ENCODE measurements at regions not wholly inside any gene's neighbourhood (a gene's known extent, or its start where the extent isn't known, plus 50 kb on each side); places are given as distances from the start of the nearest gene placed in this dataset.
A peak's percentile ranks its signal among the peaks of the same experiment; 100 is the strongest.

DNA sequence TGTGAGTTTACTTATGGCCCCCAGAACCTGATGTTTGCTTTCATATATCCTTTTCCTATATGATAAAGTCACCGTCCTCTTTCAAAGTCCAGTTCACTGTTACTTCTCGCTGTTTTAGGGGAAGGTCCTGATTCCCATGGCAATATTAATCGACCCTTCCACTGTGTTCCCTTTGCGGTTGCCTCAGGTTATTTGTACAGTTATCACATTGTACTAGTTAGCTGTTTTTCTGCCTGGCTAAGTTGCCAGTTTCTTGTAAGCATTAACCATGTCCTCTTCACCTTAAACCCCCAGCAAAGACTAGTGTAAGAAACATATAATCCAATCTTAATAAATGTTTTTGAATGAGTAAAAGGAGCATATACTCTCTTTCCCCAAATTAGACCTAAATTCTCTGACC lies 115.0 kb upstream of the PPFIA2 start:
- H3K9me3 ChIP-seq (ENCODE audit: low read length) = no peaks in the 10 kb centered on the region
- ChIA-PET POLR2A (no interaction called here), CTCF (no interaction called here)
- H3K27me3 ChIP-seq (ENCODE audit: insufficient read depth, low read length, poor library complexity, severe bottlenecking) = no peaks in the 10 kb centered on the region
- no peak overlapping the region for H3K4me3 Mint-ChIP-seq
- no peaks in the 10 kb centered on the region for H3K36me3 Mint-ChIP-seq
- peaks cover 0 to 2% (median 0%) of the 10 kb centered on the region in 3 donors for H3K4me1 Mint-ChIP-seq
- no peak overlapping the region for H3K27ac Mint-ChIP-seq
- no peak for DNase-seq
- peaks cover 0 to 4% (median 0%) of the 10 kb centered on the region in 5 donors for H3K9me3 Mint-ChIP-seq
- no peaks in the 10 kb centered on the region for H3K27me3 Mint-ChIP-seq
- H3K4me3 ChIP-seq (ENCODE audit: low read length) = no peak overlapping the region
- H3K27ac ChIP-seq (ENCODE audit: low read depth, low read length) = no peak overlapping the region
- no peaks in the 10 kb centered on the region for H3K36me3 ChIP-seq (ENCODE audit: insufficient read depth, low read length)
- no peaks in the 10 kb centered on the region for H3K4me1 ChIP-seq (ENCODE audit: insufficient read depth, low read length)

- H3K36me3 Mint-ChIP-seq = no peaks in the 10 kb centered on the region
- no peaks in the 10 kb centered on the region for H3K27me3 ChIP-seq (ENCODE audit: insufficient read depth, low read length, poor library complexity, severe bottlenecking)
- no peaks in the 10 kb centered on the region for H3K4me1 ChIP-seq (ENCODE audit: insufficient read depth, low read length)
- no peak overlapping the region for H3K4me3 ChIP-seq (ENCODE audit: low read length)
- no peak overlapping the region for H3K27ac ChIP-seq (ENCODE audit: low read depth, low read length)
- no peaks in the 10 kb centered on the region for H3K9me3 ChIP-seq (ENCODE audit: low read length)
- POLR2A ChIA-PET = no interaction called here
- DNase-seq = no peak
- peaks cover 0 to 4% (median 0%) of the 10 kb centered on the region in 5 donors for H3K9me3 Mint-ChIP-seq
- no peak overlapping the region for H3K27ac Mint-ChIP-seq
- no peaks in the 10 kb centered on the region for H3K27me3 Mint-ChIP-seq
- CTCF ChIA-PET = no interaction called here
- H3K4me1 Mint-ChIP-seq = peaks cover 0 to 2% (median 0%) of the 10 kb centered on the region in 3 donors
- no peaks in the 10 kb centered on the region for H3K36me3 ChIP-seq (ENCODE audit: insufficient read depth, low read length)
- no peak overlapping the region for H3K4me3 Mint-ChIP-seq
These were observed 113.2 kb upstream of the PPFIA2 start for GRCh38 chr12:81872400-81872799.

GRCh38 chr12:81866081-81866480 lies 106.9 kb upstream of the PPFIA2 start:
- no peak overlapping the region for H3K4me3 ChIP-seq (ENCODE audit: low read length)
- H3K27ac Mint-ChIP-seq = peak overlapping the region in 1 of 8 donors; percentile 19
- ChIA-PET CTCF (no interaction called here), POLR2A (no interaction called here)
- no peaks in the 10 kb centered on the region for H3K36me3 ChIP-seq (ENCODE audit: insufficient read depth, low read length)
- DNase-seq = no peak
- no peaks in the 10 kb centered on the region for H3K4me1 Mint-ChIP-seq
- no peaks in the 10 kb centered on the region for H3K36me3 Mint-ChIP-seq
- H3K27me3 ChIP-seq (ENCODE audit: insufficient read depth, low read length, poor library complexity, severe bottlenecking) = no peaks in the 10 kb centered on the region
- H3K9me3 Mint-ChIP-seq = peaks cover 0 to 10% (median 0%) of the 10 kb centered on the region in 5 donors
- no peaks in the 10 kb centered on the region for H3K9me3 ChIP-seq (ENCODE audit: low read length)
- no peak overlapping the region for H3K27ac ChIP-seq (ENCODE audit: low read depth, low read length)
- H3K27me3 Mint-ChIP-seq = no peaks in the 10 kb centered on the region
- H3K4me3 Mint-ChIP-seq = no peak overlapping the region
- H3K4me1 ChIP-seq (ENCODE audit: insufficient read depth, low read length) = no peaks in the 10 kb centered on the region

DNA sequence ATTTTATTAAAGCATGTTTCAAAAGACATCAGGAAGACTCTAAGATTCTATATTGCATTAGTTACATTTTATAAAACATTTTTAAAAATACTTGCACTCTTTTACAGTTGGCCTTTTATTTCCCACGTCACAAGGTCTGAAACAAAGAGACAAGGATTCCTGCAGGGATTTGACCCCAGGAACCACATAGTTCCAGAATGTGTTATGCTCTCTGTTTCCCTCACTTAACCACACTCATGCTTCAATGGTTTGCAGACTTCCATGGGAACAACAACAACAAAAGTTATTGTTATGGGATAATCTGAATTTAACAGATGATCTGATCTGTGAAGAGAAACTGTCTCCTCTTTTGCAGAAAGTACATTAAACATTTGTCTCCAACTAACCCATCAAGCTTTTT lies 104.3 kb upstream of the PPFIA2 start:
- ChIA-PET CTCF (no interaction called here), POLR2A (no interaction called here)

DNA sequence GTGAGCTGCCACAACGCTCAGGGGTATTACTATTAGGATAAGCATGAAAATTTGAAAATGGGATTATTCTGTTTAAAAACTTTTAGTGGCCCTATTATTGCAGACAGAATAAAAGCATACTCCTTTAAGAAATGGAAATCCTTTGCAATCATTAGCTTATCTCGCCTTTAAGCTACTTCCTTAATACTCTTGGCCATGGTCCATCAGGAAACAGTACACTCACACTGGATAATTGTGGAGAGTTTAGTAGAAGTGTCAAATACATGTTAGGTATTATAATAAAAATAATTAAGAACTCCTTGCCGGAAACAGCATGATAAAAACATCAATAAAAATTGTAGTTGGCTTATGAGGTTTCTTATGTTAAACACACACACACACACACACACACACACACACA lies 100.4 kb upstream of the PPFIA2 start:
- no peaks in the 10 kb centered on the region for H3K27me3 ChIP-seq (ENCODE audit: insufficient read depth, low read length, poor library complexity, severe bottlenecking)
- peaks cover 0 to 2% (median 0%) of the 10 kb centered on the region in 3 donors for H3K36me3 Mint-ChIP-seq

More for the DNA sequence above, 104.3 kb upstream of the PPFIA2 start:
- no peak for DNase-seq
- Histone ChIP-seq H3K27me3 (ENCODE audit: insufficient read depth, low read length, poor library complexity, severe bottlenecking) (no peaks in the 10 kb centered on the region), H3K9me3 (ENCODE audit: low read length) (no peaks in the 10 kb centered on the region), H3K4me3 (ENCODE audit: low read length) (no peak overlapping the region), H3K36me3 (ENCODE audit: insufficient read depth, low read length) (no peaks in the 10 kb centered on the region), H3K27ac (ENCODE audit: low read depth, low read length) (no peak overlapping the region), H3K4me1 (ENCODE audit: insufficient read depth, low read length) (no peaks in the 10 kb centered on the region)
- no peak overlapping the region for H3K4me3 Mint-ChIP-seq
- H3K27ac Mint-ChIP-seq = no peak overlapping the region
- H3K4me1 Mint-ChIP-seq = peaks cover 0 to 4% (median 0%) of the 10 kb centered on the region in 3 donors
- H3K27me3 Mint-ChIP-seq = no peaks in the 10 kb centered on the region
- no peaks in the 10 kb centered on the region for H3K36me3 Mint-ChIP-seq
- H3K9me3 Mint-ChIP-seq = peaks cover 0 to 10% (median 0%) of the 10 kb centered on the region in 5 donors

DNA sequence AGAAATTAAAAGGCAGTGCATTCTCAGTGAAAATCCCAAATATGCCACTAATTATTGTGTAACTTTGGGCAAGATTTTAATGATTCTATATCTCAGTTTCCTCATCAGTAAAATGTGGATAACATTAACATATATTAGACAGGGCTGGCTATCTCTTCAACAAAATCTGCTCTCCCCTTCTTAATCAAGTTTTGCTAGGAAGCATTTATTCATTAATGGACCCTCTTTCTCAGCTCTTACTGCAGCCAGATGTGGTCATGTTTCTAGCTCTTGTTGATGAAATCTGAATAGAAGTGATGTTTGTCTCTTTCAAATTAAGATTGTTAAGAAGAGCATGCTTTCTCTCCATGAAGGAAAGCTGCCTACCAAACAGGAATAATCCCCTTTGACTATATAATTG lies 84.4 kb upstream of the PPFIA2 start:
- H3K4me1 Mint-ChIP-seq = no peaks in the 10 kb centered on the region
- H3K27ac Mint-ChIP-seq = no peak overlapping the region
- Histone ChIP-seq H3K36me3 (ENCODE audit: insufficient read depth, low read length) (no peaks in the 10 kb centered on the region), H3K27me3 (ENCODE audit: insufficient read depth, low read length, poor library complexity, severe bottlenecking) (no peaks in the 10 kb centered on the region), H3K27ac (ENCODE audit: low read depth, low read length) (no peak overlapping the region), H3K4me1 (ENCODE audit: insufficient read depth, low read length) (no peaks in the 10 kb centered on the region), H3K9me3 (ENCODE audit: low read length) (no peaks in the 10 kb centered on the region), H3K4me3 (ENCODE audit: low read length) (no peak overlapping the region)
- POLR2A ChIA-PET = no interaction called here
- no peak overlapping the region for H3K4me3 Mint-ChIP-seq
- H3K36me3 Mint-ChIP-seq = no peaks in the 10 kb centered on the region
- peaks cover 0 to 11% (median 0%) of the 10 kb centered on the region in 5 donors for H3K9me3 Mint-ChIP-seq
- no peak for DNase-seq
- H3K27me3 Mint-ChIP-seq = peaks cover 0 to 5% of the 10 kb centered on the region in 2 donors
- CTCF ChIA-PET = no interaction called here

More for the DNA sequence above, 100.4 kb upstream of the PPFIA2 start:
- no peak overlapping the region for H3K27ac ChIP-seq (ENCODE audit: low read depth, low read length)
- Mint-ChIP-seq H3K4me3 (no peak overlapping the region), H3K9me3 (peaks cover 0 to 8% (median 0%) of the 10 kb centered on the region in 5 donors), H3K27me3 (no peaks in the 10 kb centered on the region), H3K27ac (no peak overlapping the region), H3K4me1 (peaks cover 0 to 4% (median 0%) of the 10 kb centered on the region in 3 donors)
- ChIA-PET CTCF (no interaction called here), POLR2A (no interaction called here)
- DNase-seq = no peak
- H3K36me3 ChIP-seq (ENCODE audit: insufficient read depth, low read length) = no peaks in the 10 kb centered on the region
- no peaks in the 10 kb centered on the region for H3K9me3 ChIP-seq (ENCODE audit: low read length)
- H3K4me3 ChIP-seq (ENCODE audit: low read length) = no peak overlapping the region
- no peaks in the 10 kb centered on the region for H3K4me1 ChIP-seq (ENCODE audit: insufficient read depth, low read length)

DNA sequence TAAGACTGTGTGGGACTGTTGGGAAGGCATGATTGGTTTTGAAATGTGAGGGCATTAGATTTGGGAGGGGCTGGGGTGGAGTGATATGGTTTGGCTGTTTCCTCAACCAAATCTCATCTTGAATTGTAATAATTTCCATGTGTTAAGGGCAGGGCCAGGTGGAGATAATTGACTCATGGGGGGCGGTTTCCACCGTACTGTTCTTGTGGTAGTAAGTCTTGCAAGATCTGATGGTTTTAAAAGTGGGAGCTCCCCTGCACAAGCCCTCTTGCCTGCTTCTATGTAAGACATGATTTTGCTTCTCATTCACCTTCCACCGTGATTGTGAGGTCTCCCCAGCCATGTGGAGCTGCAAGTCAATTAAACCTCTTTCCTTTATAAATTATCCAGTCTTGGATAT lies 76.6 kb upstream of the PPFIA2 start:
- Histone ChIP-seq H3K27me3 (ENCODE audit: insufficient read depth, low read length, poor library complexity, severe bottlenecking) (no peaks in the 10 kb centered on the region), H3K9me3 (ENCODE audit: low read length) (no peaks in the 10 kb centered on the region), H3K36me3 (ENCODE audit: insufficient read depth, low read length) (no peaks in the 10 kb centered on the region), H3K4me1 (ENCODE audit: insufficient read depth, low read length) (no peaks in the 10 kb centered on the region), H3K4me3 (ENCODE audit: low read length) (no peak overlapping the region), H3K27ac (ENCODE audit: low read depth, low read length) (no peak overlapping the region)
- ChIA-PET CTCF (no interaction called here), POLR2A (no interaction called here)
- H3K27me3 Mint-ChIP-seq = peaks cover 0 to 2% of the 10 kb centered on the region in 2 donors
- no peak overlapping the region for H3K4me3 Mint-ChIP-seq
- H3K9me3 Mint-ChIP-seq = peaks cover 0 to 12% (median 0%) of the 10 kb centered on the region in 5 donors
- no peak overlapping the region for H3K27ac Mint-ChIP-seq
- no peaks in the 10 kb centered on the region for H3K36me3 Mint-ChIP-seq
- H3K4me1 Mint-ChIP-seq = no peaks in the 10 kb centered on the region
- DNase-seq = no peak

GRCh38 chr12:81819991-81820633 lies 61.0 kb upstream of the PPFIA2 start:
- H3K4me1 Mint-ChIP-seq = peaks cover 0 to 8% (median 0%) of the 10 kb centered on the region in 3 donors
- ChIA-PET CTCF (no interaction called here), POLR2A (no interaction called here)
- Histone ChIP-seq H3K27ac (ENCODE audit: low read depth, low read length) (no peak overlapping the region), H3K36me3 (ENCODE audit: insufficient read depth, low read length) (no peaks in the 10 kb centered on the region), H3K27me3 (ENCODE audit: insufficient read depth, low read length, poor library complexity, severe bottlenecking) (no peaks in the 10 kb centered on the region), H3K4me3 (ENCODE audit: low read length) (no peak overlapping the region), H3K4me1 (ENCODE audit: insufficient read depth, low read length) (no peaks in the 10 kb centered on the region), H3K9me3 (ENCODE audit: low read length) (no peaks in the 10 kb centered on the region)
- H3K27me3 Mint-ChIP-seq = no peaks in the 10 kb centered on the region
- H3K9me3 Mint-ChIP-seq = peaks cover 0 to 11% (median 1%) of the 10 kb centered on the region in 5 donors
- DNase-seq = no peak
- H3K4me3 Mint-ChIP-seq = no peak overlapping the region
- no peak overlapping the region for H3K27ac Mint-ChIP-seq
- H3K36me3 Mint-ChIP-seq = no peaks in the 10 kb centered on the region

All from CD8-positive, alpha-beta memory T cell (primary cell).